HCT116 (cell line): ENCODE measurements at regions not wholly inside any gene's neighbourhood (a gene's known extent, or its start where the extent isn't known, plus 50 kb on each side); places are given as distances from the start of the nearest gene placed in this dataset.

Source experiments
- ATAC-seq: fragments of 200-7000 bp; cut with Tn5 transposase; 2 replicates; pipeline ENCODE4 v1.9.1; 2020; ENCODE audit warnings: mild to moderate bottlenecking, moderate library complexity
- BruUV-seq: library from RNA; stranded (reverse); fragments of 400-500 nt; replicated peaks from 2 replicates; lab custom pipeline; 2021; lab: Mats Ljungman, UMichigan
- CTCF ChIA-PET: fragments of 300-600 bp; sonication (Branson Sonifier 250); formaldehyde crosslinking; loops from one replicate; lab custom pipeline; 2021; ENCODE audit warnings: antibody characterized with exemption; lab: Charles Lee
- POLR2A ChIA-PET: fragments of 300-600, 350-600 bp; sonication (Branson Sonifier 250); formaldehyde crosslinking; loops from one replicate; lab custom pipeline; 2021; ENCODE audit warnings: antibody characterized with exemption; lab: Charles Lee
- RAD21 ChIA-PET, 2 experiments: fragments of 300-600 bp; sonication (Branson Sonifier 250); formaldehyde crosslinking; loops; one replicate each; lab custom pipeline; 2023; ENCODE audit warnings: low total read pairs in 2 of 2; ENCODE audit not compliant: uncharacterized antibody in 2 of 2, unreplicated experiment in 2 of 2, low non-redundant PET in 1 of 2; lab: Charles Lee
- DNase-seq: peaks from one replicate; pipeline ENCODE4 v3.0.0-alpha.2; 2010; ENCODE audit warnings: low read depth, low spot score
- H2AFZ ChIP-seq: fragments of 200-600 bp; shearing (Covaris generic), sonication (generic); 2 replicates; pipeline ENCODE4 v1.6.1; 2017; ENCODE audit warnings: low read depth, mixed run types, mixed read lengths, antibody characterized with exemption, low read length; ENCODE audit not compliant: poor library complexity, severe bottlenecking
- H3K27ac ChIP-seq: 2 replicates; pipeline ENCODE4 v1.5.1; 2012; ENCODE audit warnings: low read depth, low read length
- H3K27me3 ChIP-seq: fragments of 200-600 bp; sonication (generic); 2 replicates; pipeline ENCODE4 v1.6.1; 2016; ENCODE audit warnings: mixed run types, low read length, mixed read lengths; ENCODE audit not compliant: insufficient read depth
- H3K36me3 ChIP-seq, 2 experiments: fragments of 200-500 bp in 1 of 2; fragments of 200-600 bp in 1 of 2; sonication (Bioruptor generic) in 1 of 2; sonication (generic) in 1 of 2; 2 replicates each; pipeline versions ENCODE4 v1.5.1 to v1.6.1; 2014 to 2016; ENCODE audit warnings: low read length in 2 of 2, inconsistent platforms in 1 of 2, mixed read lengths in 1 of 2, mixed run types in 1 of 2; ENCODE audit not compliant: insufficient read depth in 2 of 2, control insufficient read depth in 1 of 2
- H3K4me1 ChIP-seq, 2 experiments: fragments of 200-600 bp in 1 of 2; sonication (generic) in 1 of 2; 2 replicates each; pipeline versions ENCODE4 v1.5.1 to v1.6.1; 2012 to 2017; ENCODE audit warnings: low read length in 2 of 2, inconsistent platforms in 1 of 2, mild to moderate bottlenecking in 1 of 2, mixed read lengths in 1 of 2, mixed run types in 1 of 2, moderate library complexity in 1 of 2; ENCODE audit not compliant: insufficient read depth in 2 of 2, control insufficient read depth in 1 of 2
- H3K4me2 ChIP-seq: fragments of 200-600 bp; sonication (generic); 2 replicates; pipeline ENCODE4 v1.6.1; 2017; ENCODE audit warnings: mixed run types, low read length, mixed read lengths
- H3K4me3 ChIP-seq, 2 experiments: fragments of 200-600 bp in 1 of 2; sonication (generic) in 1 of 2; replicated peaks in 1 of 2; 2 replicates each; pipeline ENCODE4 v1.5.1; 2011 to 2016; ENCODE audit warnings: low read length in 2 of 2, control low read depth in 1 of 2, low read depth in 1 of 2, mild to moderate bottlenecking in 1 of 2, mixed read lengths in 1 of 2, mixed run types in 1 of 2
- H3K79me2 ChIP-seq: fragments of 200-600 bp; sonication (generic); 2 replicates; pipeline ENCODE4 v1.6.1; 2017; ENCODE audit warnings: mild to moderate bottlenecking, mixed run types, low read length, moderate library complexity, mixed read lengths; ENCODE audit not compliant: insufficient read depth
- H3K9ac ChIP-seq: fragments of 200-600 bp; sonication (generic); 2 replicates; pipeline ENCODE4 v1.6.1; 2016; ENCODE audit warnings: low read length, mixed read lengths
- H3K9me2 ChIP-seq: fragments of 200-600 bp; sonication (generic), shearing (Covaris generic); 2 replicates; pipeline ENCODE4 v1.6.1; 2017; ENCODE audit warnings: mixed run types, mild to moderate bottlenecking, moderate library complexity; ENCODE audit not compliant: insufficient read depth
- H3K9me3 ChIP-seq, 2 experiments: fragments of 200-500 bp in 1 of 2; fragments of 200-600 bp in 1 of 2; sonication (Bioruptor generic) in 1 of 2; sonication (generic) in 1 of 2; 2 replicates each; pipeline ENCODE4 v1.6.1; 2014 to 2017; ENCODE audit warnings: low read length in 2 of 2, mixed read lengths in 2 of 2, inconsistent platforms in 1 of 2, low read depth in 1 of 2, mild to moderate bottlenecking in 1 of 2, mixed run types in 1 of 2, moderate library complexity in 1 of 2; ENCODE audit not compliant: control insufficient read depth in 1 of 2, insufficient read depth in 1 of 2
- H4K20me1 ChIP-seq: fragments of 200-600 bp; sonication (generic), shearing (Covaris generic); 2 replicates; pipeline ENCODE4 v1.6.1; 2017; ENCODE audit warnings: mixed run types, mild to moderate bottlenecking, moderate library complexity; ENCODE audit not compliant: insufficient read depth
- CBX3 ChIP-seq: IDR thresholded peaks from 2 replicates; pipeline ENCODE4 v1.6.1; 2012; ENCODE audit warnings: low read depth
- CEBPB ChIP-seq: IDR thresholded peaks from 2 replicates; pipeline ENCODE4 v1.6.1; 2012; ENCODE audit warnings: low read depth
- ELF1 ChIP-seq: IDR thresholded peaks from 2 replicates; pipeline ENCODE4 v1.6.1; 2012; ENCODE audit warnings: low read depth, borderline replicate concordance
- EZH2phosphoT487 ChIP-seq: fragments of 200-600 bp; IDR thresholded peaks from 2 replicates; pipeline ENCODE4 v1.6.1; 2018; ENCODE audit warnings: antibody characterized with exemption, borderline replicate concordance
- FOSL1 ChIP-seq: IDR thresholded peaks from 2 replicates; pipeline ENCODE4 v1.6.1; 2012; ENCODE audit warnings: low read depth
- JUND ChIP-seq: IDR thresholded peaks from 2 replicates; pipeline ENCODE4 v1.6.1; 2012
- RAD21 ChIP-seq: IDR thresholded peaks from 2 replicates; pipeline ENCODE4 v1.6.1; 2012; ENCODE audit warnings: low read depth, mild to moderate bottlenecking
- SIN3A ChIP-seq: IDR thresholded peaks from 2 replicates; pipeline ENCODE4 v1.6.1; 2012; ENCODE audit warnings: low read depth
- SP1 ChIP-seq: IDR thresholded peaks from 2 replicates; pipeline ENCODE4 v1.6.1; 2012; ENCODE audit warnings: low read depth
- YY1 ChIP-seq: IDR thresholded peaks from 2 replicates; pipeline ENCODE4 v1.6.1; 2011; ENCODE audit warnings: low read length, low read depth, moderate library complexity, mild to moderate bottlenecking; ENCODE audit not compliant: insufficient replicate concordance; ENCODE audit errors: extremely low read depth
- ZNF274 ChIP-seq: fragments of 200-500 bp; sonication (Bioruptor generic); IDR thresholded peaks from 2 replicates; pipeline ENCODE4 v1.6.1; 2014; ENCODE audit warnings: mild to moderate bottlenecking, low read depth, low read length, inconsistent platforms
- intact Hi-C: fragments of 100-400 bp; cut with micrococcal nuclease; formaldehyde crosslinking; loops from 2 replicates; pipeline ENCODE4 v1.10.0; 2022
- TF ChIP-seq, protein P1 (sequence below): IDR thresholded peaks from 2 replicates; pipeline ENCODE4 v1.6.1; 2012
- TF ChIP-seq, protein P2 (sequence below): IDR thresholded peaks from 2 replicates; pipeline ENCODE4 v1.6.1; 2012; ENCODE audit warnings: low read depth

DNA sequence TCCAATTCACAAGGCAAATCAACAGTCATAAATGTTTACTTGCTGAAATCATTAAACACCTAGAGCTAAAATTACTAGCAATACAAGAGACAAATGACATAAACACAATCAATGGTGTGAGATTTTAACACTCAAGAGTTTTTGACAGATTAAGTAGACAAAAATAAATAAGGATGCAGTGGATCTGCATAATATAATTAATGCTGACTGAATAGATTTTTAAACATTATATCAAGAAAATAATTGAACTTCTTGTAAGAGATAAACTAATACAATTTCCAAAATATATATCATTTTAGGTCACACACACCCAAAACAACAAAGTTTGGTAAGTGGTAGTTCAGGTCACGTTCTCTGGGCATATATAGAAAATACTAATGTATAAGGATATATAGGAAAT lies 322.6 kb upstream of the XYLT1 start:
- Histone ChIP-seq H3K9me2 (no peaks in the 10 kb centered on the region), H3K36me3 (no peaks in the 10 kb centered on the region), H3K9ac (no peak overlapping the region), H3K4me2 (no peak overlapping the region), H3K27ac (no peak overlapping the region), H3K4me3 (no peak overlapping the region), H4K20me1 (no peaks in the 10 kb centered on the region), H3K27me3 (peaks cover 21% of the 10 kb centered on the region), H2AFZ (no peak overlapping the region), H3K4me1 (no peaks in the 10 kb centered on the region), H3K9me3 (no peaks in the 10 kb centered on the region), H3K79me2 (no peaks in the 10 kb centered on the region)
- BruUV-seq: no TSS peak
- CTCF ChIA-PET: no interaction called here
- DNase-seq: no peak
- ATAC-seq: no peak
- intact Hi-C loops: no loop called here
- TF ChIP-seq JUND (no peak), CBX3 (no peak), SIN3A (no peak), YY1 (no peak), FOSL1 (no peak), ZNF274 (no peak), RAD21 (no peak), ELF1 (no peak), EZH2phosphoT487 (no peak), SP1 (no peak)
- TF ChIP-seq, protein P1, sequence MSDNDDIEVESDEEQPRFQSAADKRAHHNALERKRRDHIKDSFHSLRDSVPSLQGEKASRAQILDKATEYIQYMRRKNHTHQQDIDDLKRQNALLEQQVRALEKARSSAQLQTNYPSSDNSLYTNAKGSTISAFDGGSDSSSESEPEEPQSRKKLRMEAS: no peak
- TF ChIP-seq, all 23 proteins: peak for 0
- POLR2A ChIA-PET: no interaction called here
- RAD21 ChIA-PET: no interaction called here

DNA sequence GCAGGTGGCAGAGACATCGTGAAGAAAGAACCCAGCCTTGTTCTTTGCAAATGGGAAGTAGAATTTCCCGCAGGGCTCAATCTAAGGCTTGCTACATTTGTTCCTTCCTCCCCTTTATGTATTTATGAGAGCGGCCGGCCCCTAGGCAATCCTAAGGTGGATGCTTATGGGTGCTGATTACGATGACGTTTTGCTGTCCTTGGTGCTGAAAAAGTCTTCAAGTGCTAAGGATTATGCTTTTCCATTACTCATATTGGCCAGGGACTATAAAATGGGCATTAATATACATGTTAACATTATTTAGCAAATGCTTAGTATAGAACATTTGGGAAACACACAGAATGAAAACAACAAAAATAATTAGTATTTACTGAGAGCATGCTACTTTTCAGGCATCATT lies 313.3 kb upstream of the XYLT1 start:
- Histone ChIP-seq H3K4me2 (no peak overlapping the region), H4K20me1 (no peaks in the 10 kb centered on the region), H3K27me3 (peaks cover 8% of the 10 kb centered on the region; the same call in 1 of the 2 replicates), H3K4me1 (no peaks in the 10 kb centered on the region), H3K4me3 (no peak overlapping the region), H3K36me3 (no peaks in the 10 kb centered on the region), H3K9me3 (no peaks in the 10 kb centered on the region), H3K9me2 (no peaks in the 10 kb centered on the region), H3K79me2 (no peaks in the 10 kb centered on the region), H3K27ac (no peak overlapping the region), H2AFZ (no peak overlapping the region), H3K9ac (no peak overlapping the region)
- CTCF ChIA-PET: no interaction called here
- RAD21 ChIA-PET: no interaction called here
- no TSS peak for BruUV-seq
- POLR2A ChIA-PET: no interaction called here
- intact Hi-C loops: no loop called here
- no peak for ATAC-seq
- TF ChIP-seq CEBPB: no peak
- TF ChIP-seq, protein P2, sequence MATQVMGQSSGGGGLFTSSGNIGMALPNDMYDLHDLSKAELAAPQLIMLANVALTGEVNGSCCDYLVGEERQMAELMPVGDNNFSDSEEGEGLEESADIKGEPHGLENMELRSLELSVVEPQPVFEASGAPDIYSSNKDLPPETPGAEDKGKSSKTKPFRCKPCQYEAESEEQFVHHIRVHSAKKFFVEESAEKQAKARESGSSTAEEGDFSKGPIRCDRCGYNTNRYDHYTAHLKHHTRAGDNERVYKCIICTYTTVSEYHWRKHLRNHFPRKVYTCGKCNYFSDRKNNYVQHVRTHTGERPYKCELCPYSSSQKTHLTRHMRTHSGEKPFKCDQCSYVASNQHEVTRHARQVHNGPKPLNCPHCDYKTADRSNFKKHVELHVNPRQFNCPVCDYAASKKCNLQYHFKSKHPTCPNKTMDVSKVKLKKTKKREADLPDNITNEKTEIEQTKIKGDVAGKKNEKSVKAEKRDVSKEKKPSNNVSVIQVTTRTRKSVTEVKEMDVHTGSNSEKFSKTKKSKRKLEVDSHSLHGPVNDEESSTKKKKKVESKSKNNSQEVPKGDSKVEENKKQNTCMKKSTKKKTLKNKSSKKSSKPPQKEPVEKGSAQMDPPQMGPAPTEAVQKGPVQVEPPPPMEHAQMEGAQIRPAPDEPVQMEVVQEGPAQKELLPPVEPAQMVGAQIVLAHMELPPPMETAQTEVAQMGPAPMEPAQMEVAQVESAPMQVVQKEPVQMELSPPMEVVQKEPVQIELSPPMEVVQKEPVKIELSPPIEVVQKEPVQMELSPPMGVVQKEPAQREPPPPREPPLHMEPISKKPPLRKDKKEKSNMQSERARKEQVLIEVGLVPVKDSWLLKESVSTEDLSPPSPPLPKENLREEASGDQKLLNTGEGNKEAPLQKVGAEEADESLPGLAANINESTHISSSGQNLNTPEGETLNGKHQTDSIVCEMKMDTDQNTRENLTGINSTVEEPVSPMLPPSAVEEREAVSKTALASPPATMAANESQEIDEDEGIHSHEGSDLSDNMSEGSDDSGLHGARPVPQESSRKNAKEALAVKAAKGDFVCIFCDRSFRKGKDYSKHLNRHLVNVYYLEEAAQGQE: peak; percentile 61
- no peak for DNase-seq
